Omental fat pad (tissue), 3 donors: ENCODE measurements at regions not wholly inside any gene's neighbourhood (a gene's known extent, or its start where the extent isn't known, plus 50 kb on each side); places are given as distances from the start of the nearest gene placed in this dataset.

ENCODE experiments used
- ATAC-seq: fragments of 150-250 bp; one replicate; pipeline ENCODE4 v1.9.1; 2016; ENCODE audit warnings: mild to moderate bottlenecking, moderate library complexity; ENCODE audit not compliant: low FRiP score
- DNase-seq: peaks from one replicate; pipeline ENCODE4 v3.0.0-alpha.2; 2019; ENCODE audit warnings: low spot score
- CTCF ChIP-seq, 3 donors: fragments of 450-650 bp; IDR thresholded peaks; one replicate each; pipeline ENCODE4 v1.5.1; 2016 to 2017; ENCODE audit warnings: antibody characterized with exemption in 3 of 3, mild to moderate bottlenecking in 3 of 3, moderate library complexity in 2 of 3

DNA sequence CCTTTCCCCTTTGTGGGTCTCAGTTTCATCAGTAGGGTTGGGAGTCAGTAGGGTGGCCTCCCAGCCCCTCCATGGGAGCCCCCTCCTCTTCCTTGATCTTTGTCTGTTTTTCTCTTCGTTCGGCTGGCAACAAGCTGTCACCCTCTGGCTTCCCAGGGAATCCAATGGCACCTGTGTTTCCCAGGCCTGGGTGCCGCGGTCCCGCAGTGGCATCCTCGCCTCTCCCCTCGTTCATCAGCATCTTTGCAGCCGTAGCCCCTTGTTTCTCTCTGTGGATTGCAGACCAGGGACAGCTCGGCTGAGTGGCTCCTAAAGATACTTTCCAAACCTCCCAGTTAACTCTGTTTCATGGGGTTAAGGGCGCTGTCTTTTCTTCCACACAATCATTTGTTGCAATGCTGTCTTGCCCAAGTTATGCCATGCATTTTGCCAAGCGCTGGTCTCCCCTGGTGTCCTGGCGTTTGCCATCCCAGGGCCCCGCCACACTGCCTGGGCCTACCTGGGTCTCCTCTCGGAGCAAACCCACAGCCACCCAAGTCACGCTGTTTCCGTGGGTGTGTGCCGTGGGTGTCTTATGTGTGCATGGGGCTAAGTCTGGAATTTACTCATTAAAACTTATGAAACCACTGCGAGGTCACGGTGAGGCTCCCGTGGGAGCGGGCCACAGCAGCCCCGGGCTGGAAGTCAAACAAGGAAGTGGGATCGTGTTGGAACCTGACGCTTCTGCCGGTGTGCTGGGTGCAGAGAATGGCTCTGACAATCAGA, 189.4 kb upstream of the SHH start:
- ATAC-seq (no peak), DNase-seq (no peak)
- TF ChIP-seq CTCF (IDR thresholded peaks at IDR 0.05): no peak

GRCh38 chr7:156000601-156001396, 188.5 kb upstream of the SHH start:
- no peak for DNase-seq
- TF ChIP-seq CTCF (IDR thresholded peaks at IDR 0.05): no peak

DNA sequence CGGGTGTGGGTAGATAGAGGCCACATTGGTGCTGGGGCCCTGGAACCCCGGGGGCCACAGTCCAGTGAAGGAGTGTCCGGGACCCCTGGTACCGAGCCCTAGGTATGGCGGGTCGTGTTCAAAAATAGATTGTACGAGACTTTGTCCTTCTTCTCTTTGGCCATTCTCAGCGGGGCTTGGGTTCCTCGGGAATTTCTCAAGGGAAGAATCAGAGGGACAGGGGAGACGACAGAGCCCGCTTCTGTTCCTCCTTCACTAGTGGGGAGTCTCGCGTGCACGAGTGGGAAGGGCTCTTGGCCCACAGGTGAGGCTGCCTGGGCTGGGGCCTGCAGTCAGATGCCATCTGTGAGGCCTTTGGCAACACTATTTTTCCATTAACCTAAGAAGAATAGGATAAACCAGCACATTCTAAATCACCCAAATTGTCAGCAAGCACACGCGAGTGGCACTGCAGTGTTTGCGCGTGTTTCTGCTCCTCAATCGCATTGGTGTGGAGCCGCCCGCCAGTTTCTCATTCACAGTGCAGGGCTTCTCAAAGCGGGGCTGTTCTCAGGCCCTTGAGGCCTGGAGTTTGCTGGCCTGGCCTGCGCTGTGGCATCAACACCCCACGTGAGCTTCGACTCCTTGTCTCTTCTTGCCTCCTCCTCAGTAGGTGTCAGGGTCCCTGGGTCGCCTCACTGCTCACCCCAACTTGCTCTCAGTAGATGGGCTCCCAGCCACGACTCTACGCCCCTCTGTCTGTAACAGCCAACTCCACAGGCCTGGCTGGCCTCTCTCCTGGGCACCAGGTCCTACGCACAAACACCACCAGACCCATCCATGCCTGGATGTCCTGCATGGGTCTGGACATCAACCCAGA, 187.6 kb upstream of the SHH start:
- no peak for DNase-seq
- no peak for TF ChIP-seq CTCF (IDR thresholded peaks at IDR 0.05)
- ATAC-seq: no peak

More at GRCh38 chr7:156000601-156001396, 188.5 kb upstream of the SHH start:
- no peak for ATAC-seq

- no peak for DNase-seq
- no peak for ATAC-seq
- no peak for TF ChIP-seq CTCF (IDR thresholded peaks at IDR 0.05)
Measured at GRCh38 chr7:155998766-155999630, 186.7 kb upstream of the SHH start.

DNA sequence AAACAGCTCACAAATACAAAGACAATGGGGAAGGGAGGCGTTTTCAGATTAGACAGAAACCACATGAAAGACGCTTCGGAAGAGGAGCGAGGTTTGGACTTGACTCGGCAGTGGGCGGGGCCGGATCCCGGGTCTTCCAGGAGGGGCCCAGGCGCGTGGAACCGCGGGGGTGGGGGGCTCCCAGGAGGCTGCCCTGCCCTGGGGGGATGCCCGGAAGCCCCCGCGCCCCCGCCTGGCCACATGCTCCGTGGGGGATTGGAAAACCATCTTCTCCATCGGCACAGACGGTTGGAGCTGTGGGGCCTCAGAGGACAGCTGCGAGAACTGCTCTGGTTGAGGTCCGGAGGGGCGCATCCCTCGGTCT, 186.0 kb upstream of the SHH start:
- no peak for DNase-seq
- no peak for TF ChIP-seq CTCF (IDR thresholded peaks at IDR 0.05)
- ATAC-seq: no peak
